HEK293T (cell line): ENCODE measurements at regions not wholly inside any gene's neighbourhood (a gene's known extent, or its start where the extent isn't known, plus 50 kb on each side); places are given as distances from the start of the nearest gene placed in this dataset.

ENCODE experiments used
- BHLHE40 ChIP-seq: fragments of 450-650 bp; IDR thresholded peaks from 2 replicates; pipeline ENCODE4 v1.6.1; 2016; ENCODE audit warnings: mild to moderate bottlenecking, moderate library complexity, borderline replicate concordance
- SP1 ChIP-seq: fragments of 450-650 bp; IDR thresholded peaks from 2 replicates; pipeline ENCODE4 v1.6.1; 2017

GRCh38 chr22:33114565-33114964 lies 56.4 kb upstream of the SYN3 start:
- TF ChIP-seq BHLHE40: no peak
- TF ChIP-seq SP1: no peak
